ENCODE measurements at regions not wholly inside any gene's neighbourhood (a gene's known extent, or its start where the extent isn't known, plus 50 kb on each side); places are given as distances from the start of the nearest gene placed in this dataset.

- Mint-ChIP-seq H3K27ac (no peak overlapping the region), H3K9me3 (peaks cover 10 to 32% of the 10 kb centered on the region in 2 donors)
Measured at GRCh38 chr5:162407614-162408013, 340.0 kb downstream of the GABRG2 start.

DNA sequence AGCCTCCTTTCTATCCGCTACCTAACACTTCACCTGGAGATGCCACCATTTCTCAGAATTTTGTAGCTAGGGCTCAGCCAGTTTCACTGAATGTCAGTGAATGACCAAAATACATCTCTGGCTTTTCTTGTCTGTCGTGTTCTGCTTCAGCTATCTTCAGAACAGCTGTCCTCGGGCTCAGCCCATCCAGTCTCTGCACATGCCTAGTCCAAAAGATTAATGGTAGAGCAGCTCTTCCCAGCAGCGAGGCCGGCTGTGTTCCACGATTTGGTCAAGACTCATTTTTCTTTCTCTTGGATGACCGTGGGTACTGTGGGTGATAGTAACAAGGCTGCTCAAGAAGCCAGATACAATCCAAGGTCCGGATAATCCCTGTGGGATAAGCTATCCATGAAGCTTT, 342.8 kb downstream of the GABRG2 start:
- peaks cover 10 to 24% of the 10 kb centered on the region in 2 donors for H3K9me3 Mint-ChIP-seq
- no peak for ATAC-seq
- H3K36me3 Mint-ChIP-seq, result no peaks in the 10 kb centered on the region
- no peak for DNase-seq (ENCODE audit: low spot score in 2 of 2)
- H3K27ac Mint-ChIP-seq, result no peak overlapping the region

More at GRCh38 chr5:162407614-162408013, 340.0 kb downstream of the GABRG2 start:
- no peak for ATAC-seq
- H3K36me3 Mint-ChIP-seq, result no peaks in the 10 kb centered on the region
- no peak for DNase-seq (ENCODE audit: low spot score in 2 of 2)

- no peak overlapping the region for H3K27ac Mint-ChIP-seq
- no peak for DNase-seq (ENCODE audit: low spot score in 2 of 2)
- no peaks in the 10 kb centered on the region for H3K36me3 Mint-ChIP-seq
- peaks cover 5 to 7% of the 10 kb centered on the region in 2 donors for H3K9me3 Mint-ChIP-seq
- no peak for ATAC-seq
Measured at GRCh38 chr5:162429142-162429541, 361.6 kb downstream of the GABRG2 start.

- ATAC-seq (no peak), DNase-seq (ENCODE audit: low spot score in 2 of 2) (no peak)
- H3K9me3 Mint-ChIP-seq, result peaks cover 7 to 15% of the 10 kb centered on the region in 2 donors
- no peak overlapping the region for H3K27ac Mint-ChIP-seq
- peaks cover 0 to 2% of the 10 kb centered on the region in 2 donors for H3K36me3 Mint-ChIP-seq
Measured at GRCh38 chr5:162434281-162434680, 366.7 kb downstream of the GABRG2 start.

- no peak for DNase-seq (ENCODE audit: low spot score in 2 of 2)
- Mint-ChIP-seq H3K27ac (no peak overlapping the region), H3K9me3 (peaks cover 10 to 15% of the 10 kb centered on the region in 2 donors), H3K36me3 (peaks cover 0 to 5% of the 10 kb centered on the region in 2 donors)
- no peak for ATAC-seq
Measured at GRCh38 chr5:162436055-162436454, 368.5 kb downstream of the GABRG2 start.

DNA sequence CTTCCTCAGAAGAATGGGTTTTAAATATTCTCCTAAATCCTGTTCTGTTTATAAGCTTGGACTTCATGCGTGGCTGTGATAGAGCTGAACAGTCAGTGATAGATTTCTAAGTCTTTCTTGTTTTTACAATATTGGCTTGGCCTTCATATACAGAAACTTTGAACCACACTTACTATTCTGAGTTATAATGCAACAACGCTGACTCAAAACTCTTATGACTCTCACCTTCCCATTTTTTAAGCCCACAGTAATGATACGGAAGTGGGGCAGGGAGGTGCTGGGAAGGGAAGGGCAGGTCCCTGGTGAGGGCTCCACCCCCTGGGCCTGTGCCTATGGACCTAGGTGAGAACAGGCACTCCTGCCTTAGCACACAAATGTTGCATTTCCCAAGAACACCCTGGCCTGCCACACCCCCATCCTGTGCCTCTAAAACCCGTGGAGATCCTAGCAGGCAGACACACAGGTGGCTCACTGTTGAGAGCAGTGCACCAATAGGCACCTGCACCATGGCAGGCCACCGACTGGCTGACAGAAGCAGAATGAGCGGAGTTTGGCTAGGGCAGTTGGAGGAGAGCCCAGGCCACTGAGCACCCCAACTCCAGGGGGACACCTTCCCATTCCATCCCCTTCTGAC, 376.7 kb downstream of the GABRG2 start:
- H3K36me3 Mint-ChIP-seq, result peaks cover 0 to 3% of the 10 kb centered on the region in 2 donors
- ATAC-seq, result no peak
- H3K9me3 Mint-ChIP-seq, result peaks cover 3 to 14% of the 10 kb centered on the region in 2 donors
- no peak overlapping the region for H3K27ac Mint-ChIP-seq
- DNase-seq (ENCODE audit: low spot score in 2 of 2), result no peak

DNA sequence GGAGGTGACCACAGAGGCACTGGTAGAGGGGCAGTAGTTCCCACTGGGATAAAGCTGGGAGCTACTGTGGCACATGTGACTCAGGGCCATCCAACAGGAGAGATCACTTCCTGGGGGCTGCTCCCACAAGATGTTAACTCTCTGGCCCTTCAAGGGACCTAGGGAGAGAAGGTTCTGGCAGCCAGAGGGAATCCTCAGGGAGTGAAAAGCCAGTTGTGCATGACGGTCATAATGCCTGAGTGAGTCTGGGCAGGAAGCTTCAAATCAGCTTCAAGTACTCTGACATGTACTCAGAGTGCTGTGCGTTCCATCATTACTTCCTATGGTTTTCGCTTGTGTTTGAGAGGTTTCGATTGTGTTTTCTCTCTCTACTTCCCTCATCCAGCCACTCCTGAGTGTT, 388.5 kb downstream of the GABRG2 start:
- no peak for ATAC-seq
- peaks cover 23 to 30% of the 10 kb centered on the region in 2 donors for H3K9me3 Mint-ChIP-seq
- DNase-seq (ENCODE audit: low spot score in 2 of 2), result no peak
- no peak overlapping the region for H3K27ac Mint-ChIP-seq
- peaks cover 0 to 11% of the 10 kb centered on the region in 2 donors for H3K36me3 Mint-ChIP-seq

DNA sequence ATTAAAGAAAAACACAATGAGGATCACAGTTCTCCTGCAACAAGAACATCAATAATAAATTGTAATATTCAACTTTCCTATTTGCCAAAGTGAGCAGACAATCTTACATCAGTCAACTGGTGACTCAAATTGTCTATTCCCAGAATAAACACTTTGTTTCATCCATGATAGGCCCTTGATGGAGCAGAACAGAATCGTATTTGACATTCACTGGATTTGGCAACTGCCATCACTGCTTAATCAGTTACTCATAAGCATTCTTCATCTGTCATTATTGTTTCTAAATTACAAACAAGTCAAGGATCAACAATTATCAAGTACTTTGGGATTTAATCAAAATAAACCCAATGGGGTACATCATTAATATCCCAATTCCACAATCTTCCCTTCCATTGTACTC, 398.4 kb downstream of the GABRG2 start:
- DNase-seq (ENCODE audit: low spot score in 2 of 2) (no peak), ATAC-seq (no peak)
- Mint-ChIP-seq H3K27ac (no peak overlapping the region), H3K9me3 (peaks cover 14 to 19% of the 10 kb centered on the region in 2 donors), H3K36me3 (peaks cover 0 to 6% of the 10 kb centered on the region in 2 donors)

DNA sequence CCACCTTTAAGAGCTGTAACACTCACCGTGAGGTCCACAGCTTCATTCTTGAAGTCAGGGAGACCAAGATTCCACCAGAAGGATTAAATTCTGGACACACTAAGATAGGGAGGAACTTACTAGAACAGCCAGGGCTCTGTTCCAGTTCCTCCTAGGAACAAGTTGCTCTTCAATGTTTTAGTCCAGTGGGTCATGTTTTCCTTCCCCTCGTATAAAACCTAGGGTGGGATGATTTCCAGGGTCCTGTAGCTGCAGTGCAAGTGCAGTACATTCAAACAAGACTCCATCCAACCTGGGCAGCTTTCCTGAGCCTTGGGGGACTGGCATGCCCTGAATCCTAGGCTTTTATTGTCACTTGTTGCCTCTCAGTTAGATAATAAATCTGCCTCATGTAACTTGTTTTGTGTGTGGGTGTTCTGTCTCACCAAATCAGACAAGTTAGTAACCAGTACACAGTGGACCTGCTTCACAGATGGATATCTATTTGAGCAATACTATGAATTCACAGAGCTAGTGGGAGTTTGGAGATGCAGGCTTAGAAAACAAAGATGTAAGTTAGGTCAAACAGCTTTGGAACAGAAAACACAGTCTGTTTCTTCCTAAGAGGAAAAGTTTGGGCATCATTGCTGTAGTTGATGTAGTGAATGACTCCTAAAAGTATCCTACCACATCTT, 405.6 kb downstream of the GABRG2 start:
- Mint-ChIP-seq H3K9me3 (peaks cover 5 to 12% of the 10 kb centered on the region in 2 donors), H3K27ac (no peak overlapping the region), H3K36me3 (no peaks in the 10 kb centered on the region)
- DNase-seq (ENCODE audit: low spot score in 2 of 2) (no peak), ATAC-seq (no peak)

DNA sequence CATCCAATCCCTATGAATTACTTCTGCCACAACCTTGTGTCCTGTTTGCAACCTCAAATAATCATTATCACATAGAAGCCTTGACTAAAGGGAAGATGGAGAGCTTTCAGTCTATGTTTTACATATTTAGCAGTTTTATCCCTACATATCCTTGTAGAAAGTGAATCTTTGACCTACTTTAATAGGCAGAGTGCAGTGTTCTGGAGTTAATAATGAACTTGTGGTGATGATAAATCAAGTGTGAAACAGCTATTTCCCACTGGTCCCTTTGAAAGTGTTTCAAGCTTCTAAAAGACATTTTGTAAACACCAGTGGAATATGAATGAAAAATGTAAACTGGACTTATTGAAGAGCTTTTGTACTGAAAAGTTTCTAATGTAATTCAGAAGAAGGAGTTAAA, 406.7 kb downstream of the GABRG2 start:
- ATAC-seq (no peak), DNase-seq (ENCODE audit: low spot score in 2 of 2) (no peak)
- Mint-ChIP-seq H3K9me3 (peaks cover 0 to 11% of the 10 kb centered on the region in 2 donors), H3K36me3 (no peaks in the 10 kb centered on the region), H3K27ac (no peak overlapping the region)

- Mint-ChIP-seq H3K9me3 (peaks cover 17 to 19% of the 10 kb centered on the region in 2 donors), H3K27ac (no peak overlapping the region), H3K36me3 (no peaks in the 10 kb centered on the region)
- DNase-seq (ENCODE audit: low spot score in 2 of 2) (no peak), ATAC-seq (no peak)
Measured at GRCh38 chr5:162484095-162484494, 416.5 kb downstream of the GABRG2 start.

DNA sequence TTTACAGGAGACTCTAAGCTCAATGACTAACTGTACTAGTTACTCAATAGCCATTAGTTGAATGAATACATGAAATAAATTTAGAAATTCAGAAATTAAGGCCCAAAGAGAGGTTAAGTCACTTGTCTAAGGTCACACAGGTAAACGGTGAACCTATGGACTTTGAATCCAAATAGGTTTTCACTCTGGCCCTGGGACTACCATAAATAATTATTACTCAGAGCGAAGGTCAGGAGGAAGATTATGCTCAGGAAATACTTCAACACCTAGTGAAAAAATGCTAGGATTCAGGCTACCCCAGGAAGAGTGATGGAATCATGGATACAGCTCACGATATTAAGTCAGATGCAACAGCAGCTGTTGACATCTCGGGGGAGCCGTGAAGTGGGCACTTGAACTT, 417.4 kb downstream of the GABRG2 start:
- Mint-ChIP-seq H3K9me3 (peaks cover 17 to 19% of the 10 kb centered on the region in 2 donors), H3K36me3 (no peaks in the 10 kb centered on the region), H3K27ac (no peak overlapping the region)
- ATAC-seq (no peak), DNase-seq (ENCODE audit: low spot score in 2 of 2) (no peak)

- no peaks in the 10 kb centered on the region for H3K36me3 Mint-ChIP-seq
- no peak for DNase-seq (ENCODE audit: low spot score in 2 of 2)
- H3K9me3 Mint-ChIP-seq, result peaks cover 17 to 19% of the 10 kb centered on the region in 2 donors
- no peak overlapping the region for H3K27ac Mint-ChIP-seq
- ATAC-seq, result no peak
Measured at GRCh38 chr5:162485666-162486292, 418.2 kb downstream of the GABRG2 start.

- DNase-seq (ENCODE audit: low spot score in 2 of 2) (no peak), ATAC-seq (no peak)
- Mint-ChIP-seq H3K27ac (no peak overlapping the region), H3K9me3 (peaks cover 14 to 15% of the 10 kb centered on the region in 2 donors), H3K36me3 (no peaks in the 10 kb centered on the region)
Measured at GRCh38 chr5:162487528-162488525, 420.3 kb downstream of the GABRG2 start.

- H3K9me3 Mint-ChIP-seq, result peaks cover 0 to 11% of the 10 kb centered on the region in 2 donors
- no peak overlapping the region for H3K27ac Mint-ChIP-seq
- DNase-seq (ENCODE audit: low spot score in 2 of 2) (no peak), ATAC-seq (no peak)
- no peaks in the 10 kb centered on the region for H3K36me3 Mint-ChIP-seq
Measured at GRCh38 chr5:162496100-162496808, 428.7 kb downstream of the GABRG2 start.

- Mint-ChIP-seq H3K9me3 (peaks cover 5 to 15% of the 10 kb centered on the region in 2 donors), H3K27ac (no peak overlapping the region), H3K36me3 (no peaks in the 10 kb centered on the region)
- DNase-seq (ENCODE audit: low spot score in 2 of 2) (no peak), ATAC-seq (no peak)
Measured at GRCh38 chr5:162497455-162497854, 429.9 kb downstream of the GABRG2 start.

Data from activated naive CD4-positive, alpha-beta T cell treated with anti-CD3 and anti-CD28 coated beads, Interleukin-2, amount 50 U/mL, for 72 hours (primary cell).